GM18867 (cell line): ENCODE measurements at regions not wholly inside any gene's neighbourhood (a gene's known extent, or its start where the extent isn't known, plus 50 kb on each side); places are given as distances from the start of the nearest gene placed in this dataset.

ENCODE experiments used
- ATAC-seq: cut with Tn5 transposase; IDR thresholded peaks from one replicate; pipeline ENCODE4 v1.9.1; 2021; ENCODE audit warnings: mild to moderate bottlenecking, moderate library complexity; ENCODE audit not compliant: unreplicated experiment

GRCh38 chr10:4357911-4358310 lies 468.1 kb upstream of the AKR1E2 start:
- ATAC-seq: no peak

DNA sequence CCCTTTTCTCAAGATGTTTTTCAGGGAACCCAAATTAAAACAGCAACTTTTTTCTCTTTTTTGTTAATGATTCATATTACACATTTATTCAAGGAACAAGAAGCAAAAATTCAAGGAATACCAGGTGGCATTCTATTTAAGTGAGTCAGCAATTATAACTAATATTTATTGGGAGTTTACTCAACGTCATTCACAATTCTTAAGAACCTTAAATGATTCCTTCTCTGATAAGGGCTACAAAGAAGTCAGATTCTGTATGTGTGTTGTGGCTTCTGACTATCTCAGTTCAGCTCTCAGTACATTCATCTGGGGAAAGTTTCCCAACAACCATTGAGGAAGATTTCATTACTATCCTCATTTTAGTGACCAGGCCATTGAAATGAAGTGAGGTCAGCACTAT lies 470.7 kb upstream of the AKR1E2 start:
- no peak for ATAC-seq

- no peak for ATAC-seq
Measured at GRCh38 chr10:4354382-4354812, 471.6 kb upstream of the AKR1E2 start.

DNA sequence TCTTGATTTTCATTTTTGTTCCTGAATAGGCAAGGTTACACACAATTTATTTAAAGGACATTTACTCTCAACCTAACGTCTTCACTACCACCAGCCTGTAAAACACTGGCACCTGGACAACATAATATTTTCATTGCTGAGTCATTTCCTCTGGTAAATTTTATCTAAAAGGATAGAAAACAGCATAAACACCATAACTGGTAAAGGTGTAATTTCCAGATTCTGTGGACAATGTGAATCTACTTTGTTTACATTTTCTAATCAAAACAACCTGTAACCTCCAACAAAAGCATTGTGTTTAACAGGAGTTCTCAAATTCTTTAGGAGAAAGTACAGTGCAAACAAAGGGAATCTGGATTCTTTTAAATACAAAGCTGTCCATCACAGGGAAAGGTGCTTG lies 472.0 kb upstream of the AKR1E2 start:
- no peak for ATAC-seq

GRCh38 chr10:4353059-4353655 lies 472.9 kb upstream of the AKR1E2 start:
- ATAC-seq: no peak

GRCh38 chr10:4352414-4352961 lies 473.5 kb upstream of the AKR1E2 start:
- ATAC-seq: no peak

DNA sequence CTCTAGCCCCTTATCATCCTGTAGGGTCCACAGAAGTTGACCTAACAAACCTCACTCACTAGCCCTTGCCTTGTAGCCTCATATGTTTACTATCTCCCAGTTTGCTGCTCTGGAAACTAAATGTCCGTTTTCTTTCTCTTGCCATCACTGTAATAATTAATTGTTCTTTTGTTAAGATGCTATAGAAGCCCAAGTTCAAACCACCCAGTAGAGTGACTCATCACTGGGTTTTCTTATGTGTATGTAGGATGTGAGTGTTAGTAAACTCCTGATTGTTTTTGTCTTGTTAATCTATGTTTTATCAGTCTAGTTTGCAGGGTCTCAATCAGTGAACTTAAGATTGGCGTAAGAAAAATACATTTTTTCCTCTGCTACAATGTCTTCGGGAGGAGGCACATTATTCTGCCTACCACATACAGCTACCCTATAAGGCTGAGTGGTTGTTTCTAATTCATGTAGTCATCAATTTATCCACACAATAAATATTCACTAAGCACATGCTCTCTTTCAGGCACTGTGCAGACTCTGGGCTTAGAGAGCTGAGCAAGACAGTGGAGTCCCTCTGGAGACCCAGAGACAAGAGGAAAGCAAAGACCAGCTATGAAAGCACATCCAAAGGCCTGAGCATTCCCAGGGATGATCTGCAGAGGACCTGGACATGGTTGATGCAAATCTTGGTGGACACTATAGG lies 474.1 kb upstream of the AKR1E2 start:
- ATAC-seq: no peak

DNA sequence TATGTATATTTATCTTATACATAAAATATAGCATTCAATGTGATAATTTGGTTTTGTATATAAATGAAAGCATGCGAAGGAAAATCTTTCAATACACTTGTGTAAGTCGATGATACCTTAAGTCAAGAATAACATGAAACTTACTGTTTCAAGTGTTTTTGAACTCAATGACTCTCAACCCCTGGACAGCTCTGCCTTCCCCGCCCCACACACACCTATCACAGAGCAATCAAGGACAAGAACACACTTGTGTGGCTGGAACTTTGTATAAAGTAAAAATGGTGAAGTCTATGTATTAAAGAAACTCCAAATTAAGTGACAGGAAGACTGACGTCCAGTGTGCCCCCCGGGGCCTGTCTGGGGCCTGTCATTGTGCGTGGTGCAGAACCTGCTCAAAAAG lies 478.6 kb upstream of the AKR1E2 start:
- ATAC-seq: no peak

DNA sequence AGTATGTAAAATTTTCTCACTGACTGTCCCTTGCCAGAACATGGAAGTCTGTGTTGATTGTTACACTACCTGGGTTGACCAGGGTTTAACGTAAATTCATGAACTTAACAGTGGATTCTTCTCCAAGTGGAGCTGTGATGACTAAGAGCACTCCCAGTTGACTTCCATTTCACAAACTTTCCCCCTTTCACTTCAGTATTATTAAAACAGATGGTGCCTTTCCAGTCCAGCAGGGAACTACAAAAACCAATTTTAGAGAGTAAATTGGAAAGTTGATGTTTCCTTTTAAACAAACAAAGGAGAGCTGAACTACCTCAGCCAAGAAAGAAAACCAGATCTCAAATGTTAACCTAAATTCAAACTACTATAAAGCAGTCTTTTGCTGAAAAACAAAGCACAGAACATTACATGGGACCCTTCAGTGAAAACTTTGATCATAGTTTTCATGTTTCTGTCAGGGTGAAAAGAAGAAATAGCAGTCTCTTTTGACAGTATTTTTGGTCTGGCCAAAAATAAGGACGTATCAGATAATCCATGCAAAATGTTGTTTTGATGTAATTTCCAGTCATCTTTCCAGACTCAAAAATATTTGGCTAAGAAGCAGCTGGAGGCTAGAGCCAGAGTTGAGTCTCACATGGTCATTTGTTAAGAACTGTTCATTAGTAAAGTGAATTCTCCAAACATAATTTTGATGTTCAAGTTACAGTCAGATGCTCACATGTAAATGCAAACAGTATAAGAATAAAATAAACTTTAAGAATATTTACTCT lies 479.9 kb upstream of the AKR1E2 start:
- no peak for ATAC-seq

- ATAC-seq: no peak
Measured at GRCh38 chr10:4344492-4344994, 481.5 kb upstream of the AKR1E2 start.

- ATAC-seq: no peak
Measured at GRCh38 chr10:4343873-4344272, 482.1 kb upstream of the AKR1E2 start.

DNA sequence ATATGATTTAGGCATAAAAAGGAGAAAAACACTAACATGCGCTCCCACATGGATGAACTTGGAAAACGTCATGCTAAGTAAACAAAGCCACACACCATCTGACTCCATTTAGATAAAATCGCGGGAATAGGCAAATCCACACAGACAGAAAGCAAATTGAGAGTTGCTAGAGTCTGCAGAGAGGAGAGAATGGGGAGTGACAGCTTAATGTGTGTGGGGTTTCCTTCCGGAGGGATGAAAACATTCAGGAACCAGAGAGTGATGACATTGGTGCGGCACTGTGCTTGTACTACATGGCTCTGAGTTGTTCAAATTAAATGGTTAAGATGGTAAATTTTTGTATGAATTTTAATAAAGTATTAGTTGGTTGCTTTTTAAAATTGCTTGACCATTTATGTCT lies 482.9 kb upstream of the AKR1E2 start:
- no peak for ATAC-seq

DNA sequence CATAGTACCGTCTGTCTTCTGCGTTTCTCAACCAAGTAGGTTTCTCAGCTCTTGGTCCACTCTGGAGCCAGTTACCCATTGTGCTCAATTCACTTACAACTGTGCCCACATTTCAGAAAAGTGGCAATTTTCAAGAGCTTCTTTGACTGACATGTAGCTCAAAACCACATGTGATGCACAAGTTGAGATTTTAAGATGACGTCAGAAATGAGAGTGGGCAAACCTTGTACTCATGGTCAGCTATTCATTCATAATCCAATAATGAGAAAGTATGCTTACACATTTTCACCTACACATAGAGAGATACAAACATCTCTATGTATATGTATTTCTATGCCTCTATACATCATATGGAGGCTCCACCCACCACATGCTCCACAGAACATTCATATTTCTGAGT lies 487.2 kb upstream of the AKR1E2 start:
- ATAC-seq: no peak

DNA sequence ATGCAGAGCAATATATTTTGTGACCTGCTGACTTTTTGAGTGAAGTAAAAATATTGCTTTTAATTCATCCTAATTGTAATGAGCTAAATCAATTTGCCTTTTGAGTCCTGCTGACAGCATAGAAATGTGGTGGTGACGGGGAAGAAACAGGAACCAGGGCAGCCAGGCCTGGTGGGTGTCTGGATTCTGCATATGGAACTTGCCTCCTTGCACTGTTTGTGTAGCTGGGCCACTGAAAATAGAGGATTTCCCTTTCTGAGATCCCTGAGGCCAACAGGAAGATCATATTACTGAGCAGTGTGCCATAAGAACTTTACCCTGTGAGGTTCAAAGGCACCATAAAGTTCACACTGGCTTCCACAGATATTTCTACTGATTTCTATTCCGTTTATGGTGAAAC lies 488.4 kb upstream of the AKR1E2 start:
- ATAC-seq: no peak

DNA sequence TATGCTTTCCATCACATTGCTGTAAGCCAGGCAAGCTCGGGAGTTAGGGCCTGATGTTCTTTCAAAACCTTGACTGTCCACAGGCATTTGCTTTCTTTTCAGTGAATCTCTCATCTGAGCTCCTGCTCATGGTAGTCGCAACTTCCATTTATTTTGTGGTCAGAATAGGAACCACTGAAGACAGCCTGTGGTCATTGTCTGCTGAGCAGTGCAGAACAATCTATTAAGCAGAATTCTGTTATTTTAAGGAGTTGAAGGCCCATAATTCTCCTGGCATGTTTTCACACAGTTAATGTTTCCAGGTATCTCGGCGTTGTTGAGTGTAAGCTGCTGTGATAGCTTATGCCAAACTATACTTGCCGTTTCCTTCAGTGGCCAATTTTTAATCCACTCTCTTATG lies 491.1 kb upstream of the AKR1E2 start:
- ATAC-seq: no peak

DNA sequence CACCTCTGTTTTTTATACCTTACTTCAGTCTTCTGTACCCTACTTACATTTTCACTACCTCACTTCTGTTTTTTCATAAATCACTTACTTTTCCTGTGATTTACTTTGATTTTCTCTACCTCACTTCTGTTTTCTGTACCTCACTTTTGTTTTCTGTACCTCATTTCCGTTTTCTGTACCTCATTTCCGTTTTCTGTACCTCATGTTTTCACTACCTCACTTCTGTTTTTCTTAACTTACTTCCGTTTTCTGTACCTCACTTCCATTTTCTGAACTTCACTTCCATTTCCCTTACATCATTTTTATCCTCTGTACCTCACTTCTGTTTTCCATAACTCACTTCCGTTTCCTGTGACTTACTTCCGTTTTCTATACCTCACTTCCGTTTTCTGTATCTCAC lies 492.0 kb upstream of the AKR1E2 start:
- no peak for ATAC-seq

GRCh38 chr10:4333459-4333894 lies 492.5 kb upstream of the AKR1E2 start:
- no peak for ATAC-seq

- no peak for ATAC-seq
Measured at GRCh38 chr10:4332764-4333458, 493.1 kb upstream of the AKR1E2 start.

GRCh38 chr10:4331150-4331549 lies 494.9 kb upstream of the AKR1E2 start:
- ATAC-seq: no peak

DNA sequence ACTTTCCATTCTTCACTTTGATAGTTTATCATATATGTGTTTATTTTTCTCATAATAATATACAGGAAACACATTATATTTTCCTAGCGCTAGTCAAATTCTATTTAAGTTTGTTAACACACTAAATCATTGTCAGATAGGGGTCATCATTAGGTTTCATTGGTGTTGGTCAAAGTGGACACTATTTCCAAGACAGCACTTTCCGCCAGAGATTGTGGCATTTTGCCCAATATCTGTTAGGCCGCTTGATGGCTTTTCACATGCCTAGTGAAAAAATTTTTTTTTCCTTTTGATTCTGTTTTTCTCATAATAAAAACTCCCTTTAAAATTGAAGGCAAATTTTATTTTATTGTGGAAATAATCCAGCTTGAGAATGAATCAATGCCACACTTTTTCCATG lies 495.4 kb upstream of the AKR1E2 start:
- no peak for ATAC-seq

GRCh38 chr10:4329225-4329624 lies 496.8 kb upstream of the AKR1E2 start:
- no peak for ATAC-seq
